HG03575 (cell line): ENCODE measurements at regions not wholly inside any gene's neighbourhood (a gene's known extent, or its start where the extent isn't known, plus 50 kb on each side); places are given as distances from the start of the nearest gene placed in this dataset.

Experiments used
- ATAC-seq: cut with Tn5 transposase; IDR thresholded peaks from one replicate; pipeline ENCODE4 v1.9.1; 2021; ENCODE audit not compliant: unreplicated experiment, insufficient number of reproducible peaks, low FRiP score; ENCODE audit errors: extremely low read depth

GRCh38 chr16:85369741-85370528, 243.2 kb upstream of the GSE1 start:
- ATAC-seq: no peak

GRCh38 chr16:85370543-85370880, 242.6 kb upstream of the GSE1 start:
- ATAC-seq: no peak

- ATAC-seq: no peak
Measured at GRCh38 chr16:85370881-85371651, 242.1 kb upstream of the GSE1 start.

- no peak for ATAC-seq
Measured at GRCh38 chr16:85371948-85372347, 241.2 kb upstream of the GSE1 start.

GRCh38 chr16:85372627-85373372, 240.3 kb upstream of the GSE1 start:
- no peak for ATAC-seq

- no peak for ATAC-seq
Measured at GRCh38 chr16:85373741-85374570, 239.2 kb upstream of the GSE1 start.

- ATAC-seq: no peak
Measured at GRCh38 chr16:85374571-85374872, 238.6 kb upstream of the GSE1 start.

GRCh38 chr16:85375282-85375681, 237.8 kb upstream of the GSE1 start:
- no peak for ATAC-seq

GRCh38 chr16:85376292-85377095, 236.6 kb upstream of the GSE1 start:
- ATAC-seq: no peak

- no peak for ATAC-seq
Measured at GRCh38 chr16:85377388-85378144, 235.6 kb upstream of the GSE1 start.

GRCh38 chr16:85378145-85379040, 234.7 kb upstream of the GSE1 start:
- ATAC-seq: no peak

- ATAC-seq: no peak
Measured at GRCh38 chr16:85379041-85380001, 233.8 kb upstream of the GSE1 start.

- ATAC-seq: no peak
Measured at GRCh38 chr16:85380002-85380395, 233.1 kb upstream of the GSE1 start.

- ATAC-seq: no peak
Measured at GRCh38 chr16:85380905-85381737, 232.0 kb upstream of the GSE1 start.
